Hypothalamus (tissue), 51 donors: ENCODE measurements at regions not wholly inside any gene's neighbourhood (a gene's known extent, or its start where the extent isn't known, plus 50 kb on each side); places are given as distances from the start of the nearest gene placed in this dataset.

Experiments
- DNase-seq, 51 donors: peaks; one replicate each; lab custom pipeline; 2025; lab: John Stamatoyannopoulos, UW

DNA sequence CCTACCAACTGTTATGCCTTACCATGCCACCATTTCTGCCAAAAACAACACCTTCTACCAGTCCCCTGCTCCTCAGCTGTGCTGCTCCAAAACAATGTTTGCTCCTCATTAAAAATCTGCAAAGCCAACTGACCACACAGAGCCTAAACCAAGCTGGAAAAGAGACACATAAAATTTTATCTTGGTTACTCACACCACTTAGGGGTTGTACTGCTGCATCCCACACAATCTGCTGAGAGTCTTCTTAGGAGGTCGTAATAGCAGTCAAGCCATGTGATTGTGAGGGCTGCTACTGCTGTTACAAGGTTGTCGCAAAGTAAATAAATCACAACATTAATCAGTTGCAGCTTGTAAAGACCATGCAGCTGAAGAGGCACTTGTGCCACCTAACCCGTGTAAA lies 607.4 kb upstream of the FAM241A start:
- no peak for DNase-seq

DNA sequence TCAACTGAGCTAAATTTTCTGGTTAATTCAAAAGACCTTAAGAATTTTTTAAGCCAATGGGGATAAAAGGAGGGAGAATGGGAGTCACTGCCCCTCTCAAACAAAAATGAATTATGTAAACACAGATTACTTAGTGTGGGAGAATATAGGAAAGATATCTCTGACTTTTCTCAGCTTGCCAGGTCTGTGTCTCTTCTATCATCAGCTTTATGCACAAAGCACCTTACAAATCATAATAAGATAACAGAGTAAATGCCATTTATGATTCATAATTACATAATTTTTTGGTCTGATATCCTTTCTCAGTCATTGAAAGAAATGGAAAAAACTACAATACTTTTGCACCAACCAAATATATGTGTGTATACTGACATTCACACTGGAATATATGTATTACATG lies 604.6 kb upstream of the FAM241A start:
- no peak for DNase-seq

DNA sequence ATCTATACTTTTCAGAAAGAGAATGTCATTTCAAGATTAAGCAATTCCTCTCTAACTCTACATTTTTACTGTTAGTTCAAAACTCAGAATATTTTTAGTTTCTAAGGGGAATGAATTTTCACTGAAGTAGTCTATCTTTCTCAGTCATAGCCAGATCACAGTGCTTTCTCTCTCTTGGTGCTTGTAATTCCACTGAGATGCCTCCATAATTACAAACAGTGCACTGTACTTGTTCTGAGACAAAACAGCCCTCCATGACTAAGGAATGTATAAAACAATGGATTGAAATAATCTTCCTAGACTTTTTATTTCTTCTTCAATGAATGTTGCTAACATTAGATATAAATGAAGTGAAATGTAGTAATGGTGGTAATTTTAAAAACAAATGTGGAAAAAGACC lies 603.2 kb upstream of the FAM241A start:
- no peak for DNase-seq

DNA sequence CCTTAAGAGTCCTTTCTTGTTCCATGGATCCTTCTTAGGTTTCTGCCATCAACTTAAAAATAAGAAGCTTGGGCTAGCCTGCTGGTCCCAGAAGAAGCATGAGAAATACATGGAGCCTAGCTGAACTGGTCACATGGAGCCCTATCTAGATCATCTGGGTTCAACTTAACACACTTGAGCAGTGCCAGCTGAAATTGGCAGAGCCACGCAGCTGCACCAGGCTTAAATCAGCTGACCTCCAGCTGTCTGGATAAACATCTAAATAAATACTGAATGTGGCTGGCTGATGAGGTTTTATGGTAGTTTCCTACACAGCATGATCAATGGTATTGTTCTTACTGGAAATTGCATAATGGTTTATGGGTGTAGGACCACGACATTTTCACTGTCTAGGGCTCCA lies 598.4 kb upstream of the FAM241A start:
- DNase-seq = no peak

DNA sequence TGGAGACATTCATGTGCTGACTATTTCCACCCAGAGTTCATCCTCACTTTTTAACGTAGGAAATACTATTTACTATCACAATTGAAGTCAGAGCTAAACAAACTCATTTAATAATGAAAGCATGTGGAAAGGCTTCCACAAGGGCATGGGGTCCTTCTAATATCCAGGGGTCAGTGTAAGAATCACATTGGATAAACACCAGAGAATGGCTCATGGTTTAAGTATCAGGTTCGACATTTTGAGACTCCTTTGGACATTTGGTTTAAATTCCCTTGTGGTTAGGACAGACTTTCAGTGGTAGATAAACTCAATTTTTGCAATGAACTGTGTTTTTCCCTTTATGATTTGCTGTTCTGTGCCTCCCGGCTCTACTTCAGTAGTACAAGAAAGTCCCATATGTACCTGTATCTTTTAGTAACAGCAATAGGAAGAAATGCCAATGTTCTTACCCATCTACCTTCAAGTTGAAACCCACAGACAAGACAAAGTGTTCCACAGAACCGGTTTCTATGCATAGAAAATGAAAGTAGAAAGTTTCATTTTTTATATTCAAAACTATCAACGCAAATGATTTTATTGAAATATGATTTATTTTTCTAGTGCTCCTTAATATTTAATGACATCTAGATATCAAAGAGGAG lies 589.0 kb upstream of the FAM241A start:
- DNase-seq = no peak

DNA sequence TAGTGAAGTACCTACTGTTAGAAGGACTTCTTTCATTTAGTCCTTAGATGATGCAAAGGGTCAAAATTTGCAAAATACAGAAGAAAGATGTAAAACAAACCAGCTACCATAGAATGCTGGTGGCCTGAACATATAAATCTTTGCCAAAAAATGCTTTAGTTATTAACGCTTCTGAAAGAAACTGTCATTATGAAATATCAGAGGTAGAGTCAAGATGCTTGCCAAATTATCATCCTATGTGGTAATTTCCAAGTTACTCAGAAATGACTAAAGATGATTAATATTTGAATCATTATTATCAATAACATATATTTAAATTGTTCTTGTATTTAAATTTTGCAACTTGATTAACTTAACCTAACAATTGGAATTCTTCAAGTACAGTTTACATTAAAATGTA lies 588.4 kb upstream of the FAM241A start:
- no peak for DNase-seq

DNA sequence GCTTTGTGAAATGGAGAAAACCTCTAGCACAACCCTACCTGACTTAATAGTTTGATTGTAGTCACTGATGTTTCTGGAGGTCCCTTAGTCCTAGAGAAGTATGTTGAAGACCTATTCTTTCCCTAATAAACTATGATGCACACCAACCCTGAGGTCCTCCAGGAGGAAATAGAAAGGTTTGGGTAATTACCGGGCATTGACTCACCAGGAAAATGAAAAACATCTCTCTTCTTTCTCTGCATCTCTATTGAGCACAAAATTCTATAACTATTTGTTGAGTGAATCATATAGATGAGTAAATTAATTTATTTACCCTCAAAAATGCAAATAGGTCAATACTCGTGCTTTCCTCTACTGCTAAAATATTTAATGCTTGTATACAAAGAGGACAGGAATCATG lies 582.4 kb upstream of the FAM241A start:
- no peak for DNase-seq

DNA sequence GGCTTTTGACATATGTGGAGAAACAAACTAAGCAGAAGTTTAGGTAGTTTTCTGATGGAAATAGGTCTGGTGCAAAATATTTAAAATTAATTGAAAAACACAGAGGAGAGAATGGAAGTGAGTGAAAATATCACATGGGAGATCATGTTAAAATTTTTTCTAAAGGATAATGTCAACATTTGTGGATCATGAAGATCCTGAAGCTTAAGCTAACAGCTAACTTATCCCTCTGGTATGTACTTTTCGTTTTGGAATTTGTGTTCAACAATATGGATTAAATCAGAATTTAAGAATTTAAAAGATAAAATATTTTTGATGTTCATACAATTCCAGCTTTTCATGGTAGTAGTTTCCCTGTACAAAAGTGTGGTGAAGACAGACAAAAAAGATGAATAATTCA lies 572.8 kb upstream of the FAM241A start:
- no peak for DNase-seq

DNA sequence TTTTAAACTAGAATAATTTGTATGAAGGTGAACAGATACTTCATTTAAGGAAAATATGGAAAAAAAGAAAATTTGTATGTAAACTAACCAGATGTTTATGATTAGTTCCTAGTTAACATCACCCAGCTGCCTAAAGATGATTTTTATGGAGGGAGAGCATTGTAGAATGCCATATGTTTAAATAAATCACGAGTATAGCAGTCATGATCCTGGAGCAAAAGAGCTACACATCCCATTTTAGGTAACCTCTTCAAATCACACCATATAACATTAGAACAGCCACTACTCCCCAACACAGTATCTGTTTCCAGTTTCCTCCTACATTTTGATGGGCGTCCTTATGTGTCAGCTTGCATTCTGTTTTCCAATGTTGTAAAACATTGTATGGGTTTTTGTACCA lies 571.9 kb upstream of the FAM241A start:
- DNase-seq = no peak

DNA sequence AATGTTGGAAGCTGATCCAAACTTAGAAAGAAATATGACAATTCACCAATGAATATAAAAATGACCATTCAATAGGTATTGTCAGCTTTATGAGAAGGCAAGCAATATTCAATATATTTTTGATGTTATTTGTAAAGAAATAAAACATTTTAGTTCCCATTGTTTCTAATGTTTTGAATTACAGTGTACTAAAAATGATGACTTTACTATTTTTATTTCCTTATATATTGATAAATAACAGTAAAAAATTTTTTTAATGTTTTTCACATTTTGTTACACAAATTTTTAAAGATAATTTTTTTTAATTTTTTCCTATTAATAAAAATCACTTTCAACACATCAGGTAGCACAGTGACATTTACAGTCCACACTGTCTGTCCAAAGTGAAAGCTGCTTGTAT lies 565.5 kb upstream of the FAM241A start:
- no peak for DNase-seq

DNA sequence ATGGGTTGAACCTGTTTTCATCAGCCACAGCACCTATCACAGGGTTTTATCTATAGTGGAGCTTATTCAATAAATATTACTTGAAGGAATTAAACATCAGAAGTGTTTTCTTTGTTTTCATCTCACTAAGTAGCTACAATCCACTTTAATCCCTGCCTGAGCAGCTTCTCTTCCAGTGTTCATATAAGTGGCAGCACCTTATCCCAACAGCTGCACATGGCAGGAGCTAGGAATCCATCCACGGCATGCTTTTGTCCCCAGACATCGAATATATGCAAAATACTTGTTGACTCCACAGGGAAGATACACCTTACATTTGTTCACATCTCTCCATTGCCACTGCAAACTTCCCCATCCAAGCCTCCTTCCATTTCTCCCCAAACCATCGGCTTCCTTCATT lies 549.8 kb upstream of the FAM241A start:
- DNase-seq = no peak

DNA sequence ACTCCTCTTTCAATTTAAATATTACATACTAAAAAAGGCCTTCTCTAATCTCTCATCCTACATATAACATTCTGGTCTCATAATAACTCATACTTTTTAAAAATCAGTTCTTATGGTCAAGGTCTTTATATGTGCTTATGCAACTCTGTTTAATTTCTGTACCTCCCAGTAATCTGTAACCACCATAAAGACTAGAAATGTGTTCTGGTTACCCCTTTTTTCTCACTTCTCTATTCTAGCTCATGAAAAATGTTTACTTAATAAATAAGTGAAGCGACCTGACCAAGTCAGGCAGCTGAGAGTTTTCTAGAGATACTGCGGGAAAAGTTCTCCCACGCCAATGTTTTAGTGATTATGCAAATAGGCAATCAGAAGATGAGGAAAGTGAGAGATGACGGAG lies 548.8 kb upstream of the FAM241A start:
- no peak for DNase-seq

DNA sequence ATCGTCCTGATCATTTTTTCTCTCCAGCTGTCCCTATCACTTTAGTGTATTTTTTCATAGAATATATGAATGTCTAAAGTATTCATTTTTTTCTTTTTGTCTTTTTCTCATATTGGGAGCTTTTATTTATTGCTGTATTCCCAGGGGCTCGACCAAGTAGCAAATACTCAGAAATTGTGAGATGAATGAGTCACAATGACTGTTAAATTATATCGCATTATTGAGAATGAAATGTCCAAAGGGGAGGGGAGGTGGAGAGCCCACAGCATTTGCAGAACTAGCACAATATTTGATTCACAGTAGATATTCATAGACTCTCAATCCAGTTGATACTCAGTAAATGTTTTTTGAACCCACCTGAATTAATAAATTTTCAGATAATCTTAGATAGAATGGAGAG lies 543.6 kb upstream of the FAM241A start:
- DNase-seq = no peak

DNA sequence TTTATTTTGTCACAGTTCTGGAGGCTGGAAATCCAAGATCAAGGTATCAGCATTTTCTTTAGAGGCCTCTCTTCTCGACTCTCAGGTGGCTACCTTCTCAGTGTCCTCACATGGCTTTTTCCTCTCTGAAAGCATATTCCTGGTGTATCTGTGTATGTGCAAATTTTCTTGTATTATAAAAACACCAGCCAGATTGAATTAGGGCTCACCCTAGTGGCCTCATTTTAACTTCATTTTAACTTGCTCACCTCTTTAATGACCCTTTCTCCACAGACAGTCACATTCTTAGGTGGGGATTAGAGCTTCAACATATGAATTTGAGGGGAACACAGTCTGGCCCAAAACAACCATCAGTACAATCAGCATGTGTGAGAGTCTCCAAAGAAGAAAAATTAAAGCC lies 542.4 kb upstream of the FAM241A start:
- no peak for DNase-seq

DNA sequence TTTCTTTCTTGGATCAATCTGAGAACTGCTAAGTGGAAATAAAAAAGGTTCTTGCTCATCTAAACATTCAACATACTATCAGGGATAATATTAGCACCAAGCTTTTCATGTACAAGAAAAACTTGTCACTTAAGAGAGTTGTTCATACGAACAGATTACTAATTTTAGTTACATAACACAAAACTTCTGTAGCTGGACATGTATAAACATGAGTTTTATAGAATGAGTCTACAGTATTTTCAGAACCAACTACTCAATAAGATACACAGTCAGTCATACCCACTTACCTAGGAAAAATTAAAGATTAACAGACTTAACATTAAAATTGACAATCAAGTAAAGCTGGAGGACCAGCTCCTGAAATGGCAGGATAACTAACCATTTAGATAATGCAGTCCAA lies 540.1 kb upstream of the FAM241A start:
- no peak for DNase-seq

DNA sequence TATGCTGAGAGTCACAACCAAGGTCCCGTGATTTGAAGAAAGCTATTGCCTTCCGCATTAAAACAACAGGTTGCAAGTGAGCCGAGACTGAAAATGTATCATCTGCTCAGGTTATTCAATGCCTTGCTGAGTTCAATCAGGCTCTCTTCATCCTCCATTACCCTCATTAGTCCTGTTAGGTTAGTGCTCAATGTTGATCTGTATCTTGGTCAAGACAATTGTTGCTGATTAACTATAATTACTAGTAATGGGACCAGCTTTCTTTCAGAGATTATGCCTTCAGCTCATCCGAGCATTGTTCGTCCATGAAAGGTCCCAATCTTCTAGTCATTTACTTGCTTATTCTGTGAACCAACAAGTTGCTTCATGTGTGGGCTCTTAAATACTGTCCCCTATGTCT lies 534.6 kb upstream of the FAM241A start:
- DNase-seq = no peak

DNA sequence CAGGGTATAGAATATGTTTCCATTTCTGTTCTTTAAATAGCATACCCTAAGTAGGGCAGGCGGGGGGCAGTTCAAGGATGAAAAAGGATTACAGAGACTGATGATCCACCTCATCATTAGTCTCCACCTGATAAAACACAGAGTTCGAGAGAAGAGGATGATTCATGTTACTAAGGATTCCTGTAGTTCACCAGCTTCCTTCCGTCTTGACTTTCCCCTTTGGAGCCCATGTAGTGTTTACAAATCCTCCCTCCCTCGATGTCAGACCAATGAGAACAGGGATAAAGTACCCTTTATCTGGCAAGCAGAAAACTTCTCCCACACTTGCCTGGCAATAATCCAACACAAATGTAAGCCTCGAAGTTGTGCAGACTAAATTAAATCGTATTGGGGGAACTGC lies 526.3 kb upstream of the FAM241A start:
- no peak for DNase-seq

DNA sequence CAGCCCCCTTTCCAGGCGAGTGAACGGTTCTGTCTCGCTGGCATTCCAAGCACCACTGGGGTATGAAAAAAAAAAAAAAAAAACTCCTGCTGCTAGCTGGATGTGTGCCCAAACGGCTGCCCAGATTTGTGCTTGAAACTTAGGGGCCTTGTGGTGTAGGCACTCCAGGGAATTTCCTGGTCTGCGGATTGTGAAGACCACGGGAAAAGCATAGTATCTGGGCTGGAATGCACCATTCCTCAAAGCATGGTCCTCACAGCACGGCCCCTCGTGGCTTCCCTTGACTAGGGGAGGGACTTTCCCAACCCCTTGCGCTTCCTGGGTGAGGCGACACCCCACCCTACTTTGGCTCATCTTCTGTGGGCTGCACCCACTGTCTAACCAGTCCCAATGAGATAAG lies 516.8 kb upstream of the FAM241A start:
- no peak for DNase-seq

DNA sequence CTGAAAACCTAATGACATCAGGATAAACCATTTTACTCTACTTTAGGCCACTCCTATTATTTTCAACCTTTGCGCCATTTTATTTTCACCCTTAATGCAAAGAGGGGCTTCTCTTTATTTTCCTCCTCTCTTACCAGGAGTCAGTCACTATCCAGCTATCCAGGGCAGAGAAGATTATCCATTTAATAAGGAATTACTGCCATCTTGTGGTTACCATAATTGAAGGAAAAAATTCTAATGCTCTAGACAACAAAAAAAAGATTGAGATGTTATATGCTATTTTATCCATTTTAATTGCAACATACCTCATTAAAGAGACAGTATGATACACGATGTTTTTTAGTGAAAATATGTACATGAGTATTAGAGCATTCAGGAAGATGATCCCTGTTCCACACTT lies 514.5 kb upstream of the FAM241A start:
- no peak for DNase-seq

DNA sequence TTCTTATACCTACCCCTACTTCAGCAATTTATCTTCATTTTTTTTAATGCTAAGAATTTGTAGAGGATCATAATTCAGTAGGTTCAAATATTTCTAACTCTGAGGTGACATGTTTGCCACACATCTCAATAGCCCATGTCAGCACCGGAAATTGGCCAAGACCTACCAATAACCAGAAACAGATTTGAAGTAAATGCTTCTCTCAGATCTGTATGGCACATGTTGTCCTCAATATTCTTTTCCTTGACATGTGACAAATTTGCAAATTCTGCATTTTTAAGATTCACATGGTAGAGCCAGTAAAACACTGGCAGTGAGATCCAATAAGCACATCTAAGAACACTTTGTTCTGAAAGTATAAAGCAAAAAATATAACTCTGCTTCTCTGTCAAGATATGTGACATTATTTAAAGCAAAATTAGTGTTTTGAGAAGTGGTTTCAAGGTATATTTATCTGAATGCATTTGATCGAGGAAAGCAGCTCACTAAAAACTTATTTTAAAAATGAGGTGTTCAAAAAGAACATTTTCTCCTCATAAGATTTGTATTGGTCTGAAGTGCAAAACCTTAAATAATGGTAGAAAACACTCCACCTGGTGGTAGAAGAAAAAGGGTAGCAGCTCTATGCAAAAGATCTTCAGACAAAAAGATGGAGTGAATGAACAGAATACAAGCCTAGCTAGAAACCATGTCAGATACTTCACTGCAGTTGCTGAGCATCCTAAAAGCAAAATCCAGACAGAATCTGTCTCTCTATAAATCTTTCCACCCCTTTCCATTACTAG lies 513.8 kb upstream of the FAM241A start:
- no peak for DNase-seq

DNA sequence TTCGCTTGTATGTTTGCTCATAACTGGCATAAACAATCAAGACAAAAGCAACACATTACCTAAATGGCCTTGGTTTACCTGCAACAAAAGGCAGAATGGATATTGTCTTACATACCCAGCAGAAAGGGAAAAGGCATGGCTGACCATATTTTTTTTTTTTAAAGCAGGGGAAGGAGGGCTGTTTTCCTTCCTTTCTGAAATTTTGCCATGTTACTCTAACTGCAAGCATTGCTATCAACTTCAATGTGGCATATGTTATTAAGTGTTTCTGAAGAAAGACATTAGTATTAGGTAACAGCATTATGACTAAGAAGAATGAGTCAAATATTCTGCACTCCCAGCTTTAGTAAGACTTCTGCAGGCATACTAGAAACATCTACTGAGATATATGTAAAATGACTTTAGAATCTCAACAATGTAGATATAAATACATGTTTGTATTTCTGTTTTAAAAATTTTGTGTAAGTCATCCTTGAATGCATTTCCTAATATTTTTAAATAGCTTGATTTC lies 512.6 kb upstream of the FAM241A start:
- DNase-seq = no peak

DNA sequence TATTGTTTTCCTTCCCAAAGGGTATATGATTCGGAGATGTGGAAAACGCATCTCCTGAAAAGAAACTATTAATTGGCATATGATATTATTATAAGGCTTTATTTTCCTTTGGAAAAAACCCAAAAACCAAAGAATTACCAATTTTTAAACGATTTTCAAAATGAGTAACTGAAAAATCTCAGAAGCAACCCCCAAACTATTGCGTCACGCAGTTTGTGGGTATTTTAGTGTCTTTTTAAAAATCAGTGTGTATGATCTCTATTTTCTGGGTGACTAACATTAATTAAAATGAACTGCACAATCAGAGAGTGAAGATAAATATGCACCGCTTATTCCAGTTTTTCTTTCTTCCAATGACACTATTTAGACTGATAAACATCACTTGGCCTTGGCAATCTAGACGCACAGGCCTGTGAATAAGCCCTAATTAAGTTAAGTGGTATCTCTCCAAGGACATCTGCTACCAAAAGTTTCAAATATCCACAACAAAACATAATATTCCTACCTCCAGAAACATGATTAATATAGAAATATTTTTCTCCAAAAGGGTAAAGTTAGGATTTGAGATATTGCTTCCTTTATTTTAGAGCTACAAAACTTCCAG lies 511.5 kb upstream of the FAM241A start:
- DNase-seq = no peak
